Activated T-cell treated with anti-CD3 and anti-CD28 coated beads, Interleukin-2, amount 50 U/mL, for 1 hour (primary cell): ENCODE measurements at regions not wholly inside any gene's neighbourhood (a gene's known extent, or its start where the extent isn't known, plus 50 kb on each side); places are given as distances from the start of the nearest gene placed in this dataset.

Source experiments
- DNase-seq: peaks from one replicate; pipeline ENCODE4 v3.0.0-alpha.2; 2020

- no peak for DNase-seq
Measured at GRCh38 chr1:229098903-229099578, 171.9 kb upstream of the RAB4A start.

DNA sequence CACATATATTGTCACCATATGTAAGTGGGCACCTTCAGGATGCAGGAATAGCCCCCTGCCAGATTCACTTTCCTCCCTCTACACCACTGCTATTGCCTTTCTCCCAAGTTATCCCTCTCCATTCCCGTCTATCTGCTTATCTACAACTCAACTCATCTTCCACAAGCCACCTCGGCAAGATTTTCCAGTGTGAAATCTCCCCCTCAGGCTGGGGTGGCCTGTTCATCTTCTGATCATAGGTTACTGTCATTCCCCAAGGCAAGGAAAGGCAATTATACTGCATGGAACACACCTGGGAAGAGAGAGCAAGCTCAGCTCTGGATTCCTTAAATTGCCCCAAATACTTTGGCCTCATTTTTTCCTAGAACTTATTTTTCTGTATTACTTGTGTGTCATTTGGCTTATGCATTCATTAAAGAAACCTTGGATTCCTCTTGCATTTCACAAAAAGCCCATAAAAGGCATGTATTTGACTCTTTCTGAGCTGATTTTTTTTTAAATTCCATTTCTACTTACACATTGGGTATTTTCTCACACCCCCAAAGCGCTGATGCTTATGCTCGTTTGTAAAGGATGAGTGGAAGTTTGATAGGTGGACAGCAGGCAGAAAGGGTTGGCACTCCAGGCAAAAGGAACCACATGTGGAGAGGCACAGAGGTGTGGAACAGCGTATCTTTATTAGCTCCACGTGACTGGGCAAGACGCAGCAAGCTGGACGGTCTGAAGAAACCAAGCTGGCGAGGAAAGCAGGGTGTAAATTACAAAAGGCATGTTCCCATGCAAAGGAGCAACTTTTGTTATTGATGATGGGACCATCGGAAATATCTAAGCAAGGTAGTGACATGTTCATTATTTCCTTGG, 169.7 kb upstream of the RAB4A start:
- no peak for DNase-seq

DNA sequence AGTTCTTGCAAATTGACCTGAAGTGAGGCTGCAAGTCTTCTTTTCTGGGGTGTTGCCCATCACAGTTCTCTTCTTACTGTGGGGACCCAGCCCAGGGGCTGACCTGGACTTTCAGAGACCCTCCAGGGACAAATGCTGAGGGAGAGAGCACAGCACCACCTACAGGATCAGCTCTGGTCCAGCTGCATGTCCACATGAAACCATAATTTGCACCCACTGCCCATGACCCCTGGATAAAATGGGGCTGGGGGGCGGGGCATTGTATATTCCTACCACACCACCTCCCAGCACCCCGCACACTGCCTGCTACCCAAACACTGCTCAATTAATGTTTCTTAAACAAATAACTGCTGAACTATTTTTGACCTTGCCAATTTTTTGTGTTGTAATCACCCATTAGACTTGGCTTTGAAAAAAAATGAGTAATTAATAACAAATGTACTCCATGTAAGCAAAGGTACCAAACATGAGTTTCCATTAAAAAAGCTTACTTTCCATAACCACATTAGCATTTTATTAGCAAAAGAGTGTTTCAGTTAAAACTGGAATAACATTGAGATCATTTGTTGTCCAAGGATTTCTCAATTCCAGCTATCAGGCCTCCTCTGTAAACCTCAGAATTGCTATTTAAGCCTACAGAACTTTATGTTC, 168.0 kb upstream of the RAB4A start:
- DNase-seq: no peak

DNA sequence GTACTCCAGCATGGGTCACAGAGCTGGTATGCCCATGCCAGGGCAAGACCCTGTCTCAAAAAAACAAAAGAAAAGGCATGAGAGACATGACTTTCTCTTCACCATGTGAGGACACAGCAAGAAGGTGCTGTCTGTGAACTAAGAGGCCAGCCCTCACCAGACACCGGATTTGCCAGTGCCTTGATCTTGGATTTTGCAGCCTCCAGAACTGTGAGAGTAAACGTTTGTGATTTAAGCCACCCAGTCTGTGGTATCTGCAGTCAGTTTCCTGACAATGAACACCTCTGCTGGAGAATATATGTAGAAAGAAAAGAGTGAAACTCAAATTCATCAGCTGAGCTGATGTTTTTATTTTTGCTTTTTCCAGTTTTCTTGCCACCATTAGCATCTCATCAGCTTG, 166.3 kb upstream of the RAB4A start:
- no peak for DNase-seq

- DNase-seq: no peak
Measured at GRCh38 chr1:229105109-229105508, 165.8 kb upstream of the RAB4A start.

- no peak for DNase-seq
Measured at GRCh38 chr1:229105822-229106525, 164.9 kb upstream of the RAB4A start.

DNA sequence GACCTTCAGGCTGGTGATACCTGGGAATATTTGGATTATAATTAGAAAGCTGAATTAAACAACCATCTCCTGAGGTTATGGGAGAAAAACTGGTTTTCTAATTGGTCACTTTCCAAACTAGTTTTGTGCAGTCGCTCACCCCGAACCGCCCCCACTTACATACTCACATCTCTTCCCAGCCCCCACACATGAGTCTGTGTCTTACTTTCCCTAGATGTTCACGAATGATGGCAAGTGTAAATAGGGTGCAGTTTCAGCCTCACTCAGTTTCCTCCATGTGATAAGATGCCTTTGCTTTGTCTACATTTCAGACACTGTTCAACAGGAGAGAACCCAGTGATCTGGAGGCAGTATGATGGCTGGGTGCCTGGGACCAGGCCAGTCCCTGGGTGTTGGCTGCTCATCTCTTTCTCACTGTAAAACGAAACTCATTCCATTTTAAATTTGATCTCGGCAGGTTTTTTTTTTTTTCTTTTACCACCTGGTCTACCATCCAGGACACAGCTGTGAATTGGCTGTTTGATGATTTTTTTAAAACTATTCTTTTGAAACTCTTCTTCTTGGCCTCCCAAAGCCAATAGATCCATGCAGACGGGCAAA, 164.3 kb upstream of the RAB4A start:
- no peak for DNase-seq

DNA sequence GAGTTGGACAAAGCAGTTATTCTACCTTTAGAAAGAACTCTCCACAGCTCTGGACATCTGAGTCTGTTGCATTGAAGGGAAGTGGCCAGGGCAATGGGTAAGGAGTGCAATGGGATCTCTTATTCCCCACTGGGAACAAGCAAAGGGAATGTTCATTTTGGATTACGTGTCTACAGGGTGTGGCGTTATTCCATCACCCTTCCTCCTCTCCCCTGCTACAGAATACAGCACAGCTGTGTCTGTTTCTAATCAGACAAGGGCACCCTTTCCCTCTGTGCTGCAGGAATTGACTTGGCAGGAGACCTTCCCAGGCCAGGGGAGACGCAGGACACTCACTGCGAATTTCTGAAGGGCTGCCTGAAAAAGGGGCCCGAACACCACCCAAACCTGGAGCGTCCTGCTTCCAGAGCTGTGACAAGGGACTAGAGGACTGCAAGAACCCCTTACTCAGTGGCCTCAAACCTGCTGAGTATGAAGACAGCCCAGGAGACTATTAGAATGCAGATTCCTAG, 163.6 kb upstream of the RAB4A start:
- no peak for DNase-seq

GRCh38 chr1:229107972-229108371, 162.9 kb upstream of the RAB4A start:
- DNase-seq: no peak

DNA sequence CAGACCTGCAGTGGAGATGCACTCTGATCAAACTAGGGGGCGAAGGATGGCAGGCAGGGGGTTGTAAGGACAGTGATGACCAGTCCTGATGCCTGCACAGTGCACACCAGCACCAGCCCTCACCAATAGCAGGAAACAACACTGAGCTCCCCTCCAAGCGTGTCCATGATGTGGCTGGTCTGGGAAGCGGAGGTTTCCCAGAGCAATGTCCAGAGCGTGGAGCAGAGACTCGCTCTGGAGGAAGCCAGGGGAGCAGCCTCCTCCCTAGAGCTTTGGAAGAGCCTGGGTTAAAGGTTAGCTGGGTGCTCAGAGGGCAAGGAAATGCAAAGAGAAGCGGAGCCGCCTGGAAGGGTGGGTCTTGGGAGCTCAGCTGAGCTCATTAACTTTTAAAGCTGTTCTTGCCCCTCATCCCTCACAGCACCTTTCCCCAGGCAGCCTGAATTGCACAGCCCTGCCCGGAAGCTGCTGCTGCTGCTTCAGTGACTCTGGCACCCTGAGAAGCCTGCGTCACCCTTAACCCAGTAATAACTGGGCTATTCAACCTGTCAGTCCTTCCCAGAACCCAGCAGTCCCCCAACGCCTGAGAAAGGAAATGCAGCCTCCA, 162.2 kb upstream of the RAB4A start:
- DNase-seq: no peak

GRCh38 chr1:229109320-229109761, 161.6 kb upstream of the RAB4A start:
- no peak for DNase-seq

DNA sequence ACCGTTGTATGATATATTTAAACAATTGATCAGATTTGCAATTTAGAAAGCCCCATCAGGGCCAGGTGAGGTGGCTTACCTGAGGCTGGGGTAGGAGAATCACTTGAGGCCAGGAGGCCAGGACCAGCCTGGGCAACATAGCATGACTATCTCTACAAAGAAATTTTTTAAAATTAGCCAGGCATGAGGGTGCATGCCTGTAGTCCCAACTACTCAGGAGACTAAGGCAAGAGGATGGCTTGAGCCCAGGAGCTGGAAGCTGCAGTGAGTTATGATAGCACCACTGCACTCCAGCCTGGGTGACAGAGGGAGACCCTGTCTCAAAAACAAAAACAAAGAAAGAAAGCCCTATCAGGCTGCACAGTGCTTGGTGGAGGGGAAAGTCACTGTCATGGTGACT, 159.9 kb upstream of the RAB4A start:
- DNase-seq: no peak

DNA sequence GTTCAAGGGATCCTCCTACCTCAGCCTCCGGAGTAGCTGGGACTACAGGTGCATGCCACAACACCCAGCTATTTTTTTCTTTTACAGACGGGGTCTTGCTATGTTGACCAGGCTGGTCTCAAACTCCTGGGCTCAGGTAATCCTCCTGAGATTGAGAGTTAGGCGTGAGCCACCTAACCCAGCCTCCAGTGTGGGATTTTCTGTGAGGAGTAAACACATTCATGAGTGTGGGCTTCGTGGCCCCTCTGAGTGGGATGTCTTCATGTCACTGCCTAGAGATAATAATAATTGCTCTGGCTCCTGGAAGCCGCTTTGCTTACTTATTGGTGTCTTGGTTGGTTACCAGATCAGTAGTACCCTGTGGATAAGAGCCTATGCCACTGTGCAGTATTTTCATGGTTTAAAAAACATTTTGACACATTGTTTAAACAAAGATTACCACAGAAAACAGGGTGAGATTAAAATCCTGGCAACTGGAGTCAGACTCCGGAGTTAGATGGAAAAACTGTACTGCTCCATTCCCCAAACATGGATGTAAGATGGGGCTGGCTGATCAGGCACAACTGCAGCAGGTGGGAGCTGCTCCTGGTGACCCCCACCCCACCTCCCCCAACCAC, 159.1 kb upstream of the RAB4A start:
- no peak for DNase-seq

GRCh38 chr1:229112832-229113548, 157.9 kb upstream of the RAB4A start:
- DNase-seq: no peak

DNA sequence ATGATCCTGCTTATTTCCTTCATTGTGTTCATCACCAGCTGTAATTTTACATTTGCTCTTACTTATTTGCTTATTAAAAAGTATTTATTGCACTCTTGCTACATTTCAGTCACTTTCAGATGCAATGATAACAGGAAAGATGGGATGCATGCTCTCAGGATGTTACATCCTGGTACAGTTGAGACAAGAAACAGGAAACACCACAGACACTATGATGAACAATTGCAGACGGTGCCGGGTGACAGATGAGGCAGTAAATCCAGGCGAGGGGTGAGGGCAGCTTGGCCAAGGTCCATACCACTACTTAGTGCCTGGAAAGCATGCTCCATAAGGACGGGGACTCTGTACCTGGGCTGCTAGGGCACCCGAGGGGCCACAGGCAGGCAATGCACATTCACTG, 156.6 kb upstream of the RAB4A start:
- DNase-seq: no peak

DNA sequence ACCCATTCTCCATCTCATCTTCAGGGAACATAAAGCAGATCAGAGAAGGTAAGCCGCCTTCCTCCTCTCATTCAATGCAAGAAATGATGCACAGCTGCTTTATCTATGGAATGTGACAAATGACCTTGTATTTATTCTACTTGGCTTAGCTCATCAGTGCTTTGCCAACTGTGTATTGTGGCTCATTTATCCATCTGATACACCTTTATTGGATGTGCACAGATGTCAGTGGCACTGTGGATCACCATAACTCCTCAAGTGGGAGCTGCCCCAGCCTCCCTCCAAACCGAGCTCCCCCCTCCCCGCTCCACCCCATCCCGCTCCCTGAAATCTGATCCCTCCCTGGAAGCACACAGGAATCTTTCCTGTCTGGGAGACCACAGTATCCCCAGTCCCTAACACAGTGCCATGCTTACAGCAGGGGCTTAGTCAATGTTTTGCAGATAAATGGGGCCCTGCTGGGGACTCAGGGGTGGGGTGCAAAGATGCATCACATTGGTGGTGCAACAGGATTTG, 156.0 kb upstream of the RAB4A start:
- DNase-seq: no peak

DNA sequence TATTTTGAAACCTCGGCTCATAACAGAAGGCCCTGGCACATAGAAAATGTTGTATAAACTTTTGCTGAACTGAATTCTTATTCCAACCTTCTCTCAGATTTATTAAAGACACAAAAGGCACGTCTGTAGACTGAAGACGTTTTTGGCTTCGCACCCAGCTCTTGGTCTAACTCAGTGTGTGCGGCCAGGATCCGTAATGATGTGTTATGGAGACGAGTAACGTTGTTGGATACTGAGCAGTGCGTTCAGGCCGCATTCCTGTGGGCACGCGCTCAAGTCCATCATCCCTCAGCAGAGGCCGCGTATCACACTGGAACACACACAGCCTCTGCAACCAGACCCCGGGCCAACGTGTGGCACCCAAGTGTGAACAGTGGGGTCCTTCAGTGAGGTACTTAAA, 154.8 kb upstream of the RAB4A start:
- no peak for DNase-seq

DNA sequence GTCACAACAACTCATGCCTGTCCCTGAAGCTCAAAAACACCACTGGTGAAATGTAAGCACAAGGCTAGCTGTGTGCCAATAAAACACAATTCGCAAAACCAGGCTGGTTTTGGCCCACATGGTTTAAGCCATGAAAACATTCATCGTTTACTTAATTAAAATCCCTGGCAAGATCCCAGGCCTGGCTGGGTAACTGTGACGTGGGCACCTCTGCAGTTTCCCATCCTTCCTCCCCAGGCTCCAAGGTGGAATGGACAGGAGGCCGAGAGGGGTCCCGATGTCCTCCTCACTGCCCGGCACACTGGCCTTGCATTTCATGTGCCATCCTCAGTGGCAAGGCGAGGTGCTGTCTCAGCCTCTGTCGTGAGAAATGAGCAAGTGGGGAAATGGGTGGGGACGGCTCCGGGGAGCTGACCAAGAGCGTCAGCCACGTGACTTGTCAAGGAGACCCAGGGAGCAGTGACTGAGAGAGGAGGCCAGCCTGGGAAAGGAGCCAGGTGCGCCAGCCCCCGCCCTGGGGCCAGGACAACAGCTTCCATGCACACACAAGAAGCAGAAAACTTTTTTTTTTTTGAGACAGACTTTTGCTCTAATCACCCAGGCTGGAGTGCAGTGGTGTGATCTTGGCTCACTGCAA, 153.1 kb upstream of the RAB4A start:
- DNase-seq: no peak

DNA sequence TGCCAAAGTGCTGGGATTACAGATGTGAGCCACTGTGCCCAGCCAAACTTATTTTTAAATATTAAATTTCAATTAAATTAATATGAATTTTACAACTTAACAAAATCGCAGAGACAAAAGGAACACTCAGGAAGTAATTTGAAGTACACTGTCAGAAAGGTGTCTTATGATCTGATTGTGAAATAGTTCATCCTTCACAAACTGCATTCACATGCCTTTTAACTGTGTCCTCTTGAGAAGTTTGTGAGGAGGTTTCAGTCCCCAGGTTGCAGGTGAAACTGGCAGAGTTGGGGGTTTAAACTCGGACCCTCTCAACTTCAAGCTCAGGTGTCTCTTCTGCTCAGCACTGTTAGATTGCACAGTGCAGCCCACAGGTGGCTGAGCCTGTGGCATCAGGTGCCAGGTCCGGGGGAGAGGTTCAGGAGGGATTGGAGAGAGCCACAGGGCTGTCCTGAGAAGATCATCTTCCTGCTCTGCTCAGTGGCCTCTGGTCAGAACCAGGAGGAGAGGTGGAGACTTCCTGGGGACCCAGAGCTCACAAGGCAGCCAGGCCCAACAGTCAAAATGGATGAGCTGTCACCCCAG, 152.3 kb upstream of the RAB4A start:
- no peak for DNase-seq

GRCh38 chr1:229119161-229119560, 151.8 kb upstream of the RAB4A start:
- DNase-seq: no peak
